Activated CD4-positive, alpha-beta T cell treated with anti-CD3 and anti-CD28 coated beads, Interleukin-10, Interleukin-2, amounts not matched to agents 100 ng/mL and 50 ng/mL, durations not matched to agents 16 hours and 8 hours (primary cell): ENCODE measurements at regions not wholly inside any gene's neighbourhood (a gene's known extent, or its start where the extent isn't known, plus 50 kb on each side); places are given as distances from the start of the nearest gene placed in this dataset.

Experiments used
- DNase-seq: peaks from one replicate; pipeline ENCODE4 v3.0.0-alpha.2; 2020

DNA sequence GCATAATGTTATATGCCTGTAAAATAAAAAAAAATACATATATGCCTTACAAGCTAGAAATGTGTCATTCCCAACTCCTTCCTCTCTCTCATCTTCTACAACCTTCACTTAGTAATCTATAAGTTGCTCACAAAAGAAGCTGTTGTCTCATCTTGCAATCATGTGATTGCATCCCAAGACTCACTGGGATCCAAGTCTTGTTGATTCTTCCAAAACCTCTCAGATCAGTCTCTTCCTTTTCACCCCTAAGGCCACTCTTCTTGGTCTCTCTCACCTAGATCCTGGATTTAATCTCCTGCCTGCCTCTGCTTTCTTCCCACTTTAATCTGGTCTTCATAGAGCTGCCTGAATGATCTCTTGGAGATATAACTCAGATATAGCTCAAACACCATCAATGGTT, 261.1 kb upstream of the NR4A3 start:
- no peak for DNase-seq

DNA sequence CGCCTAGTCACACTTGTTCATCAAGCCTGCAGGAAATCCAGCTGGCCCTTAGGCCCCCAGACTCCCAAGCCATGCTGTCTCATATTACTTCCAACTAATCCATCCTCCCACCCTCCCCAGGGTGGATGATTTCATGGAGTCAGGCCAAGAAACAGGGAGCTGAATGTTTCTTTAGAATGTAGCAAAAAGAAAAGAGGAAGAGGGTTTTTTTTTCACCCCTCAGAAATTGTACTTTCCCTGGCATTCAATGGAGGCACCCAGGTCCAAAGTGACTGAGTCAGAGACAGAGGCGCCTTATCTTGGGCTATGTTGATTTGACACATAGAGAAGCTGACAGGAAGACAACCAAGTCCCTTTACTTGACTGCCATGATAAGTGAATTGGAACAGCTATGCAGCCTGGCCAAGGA, 260.2 kb upstream of the NR4A3 start:
- no peak for DNase-seq

DNA sequence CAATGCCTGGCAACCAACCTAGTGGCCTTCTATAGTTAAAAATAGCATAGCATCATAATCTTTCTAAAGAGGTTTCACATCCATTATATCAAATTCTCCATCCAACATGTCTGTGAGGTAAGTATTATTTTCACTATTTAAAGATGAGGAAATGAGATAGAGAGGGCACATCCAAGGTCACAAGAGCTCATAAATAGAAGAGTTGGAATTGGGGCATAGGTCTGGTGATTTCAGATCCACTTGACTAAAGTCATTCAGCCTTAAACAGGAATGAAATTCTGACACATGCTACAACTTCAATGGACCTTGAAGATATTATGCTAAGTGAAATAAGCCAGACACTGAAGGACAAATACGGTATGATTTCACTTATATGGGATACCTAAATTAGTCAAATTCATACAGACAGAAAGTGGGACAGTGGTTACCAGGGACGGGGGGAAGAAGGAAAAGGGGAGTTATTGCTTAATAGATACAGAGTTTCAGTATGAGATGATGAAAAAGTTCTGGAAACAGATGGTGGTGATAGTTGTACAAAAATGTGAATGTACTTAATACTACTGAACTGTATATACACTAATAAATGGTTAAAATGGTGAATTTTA, 259.6 kb upstream of the NR4A3 start:
- DNase-seq: no peak

DNA sequence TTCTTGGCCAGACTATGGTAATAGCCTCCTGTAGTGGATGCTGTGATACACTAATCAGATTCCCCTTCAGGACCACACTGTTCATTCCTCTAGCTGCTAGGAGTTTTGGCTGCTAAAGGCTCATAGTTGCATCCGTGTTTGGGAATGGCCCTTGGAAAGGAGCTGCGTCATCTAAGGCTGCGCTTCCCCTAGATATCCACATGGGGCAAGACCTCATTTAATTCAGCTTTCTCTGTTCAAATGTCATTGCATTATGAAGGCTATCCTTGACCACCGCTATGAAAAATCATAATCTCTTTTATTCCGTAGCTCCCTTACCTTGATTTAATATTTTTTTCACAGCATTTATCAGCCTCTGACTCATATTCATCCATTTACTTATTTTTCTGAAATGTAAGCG, 258.3 kb upstream of the NR4A3 start:
- DNase-seq: no peak

DNA sequence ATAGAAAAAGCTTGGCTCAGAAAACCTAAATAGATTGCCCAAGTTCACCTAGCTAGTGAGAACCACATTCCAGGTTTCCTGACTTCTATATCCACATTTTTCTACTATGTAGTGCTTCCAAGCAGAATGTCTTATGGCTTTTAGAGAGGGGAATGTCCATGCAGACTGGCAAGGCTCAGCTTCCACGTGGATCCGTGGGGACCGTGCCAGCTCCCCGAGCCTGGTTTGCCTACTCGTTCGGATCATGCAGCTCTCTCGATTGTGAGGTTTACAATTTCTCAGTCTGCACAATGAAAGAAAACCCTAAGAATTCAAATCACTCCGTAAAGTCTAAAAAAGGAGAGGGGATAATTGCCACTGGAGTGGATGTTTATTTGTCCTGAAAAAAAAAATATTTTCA, 256.5 kb upstream of the NR4A3 start:
- no peak for DNase-seq

DNA sequence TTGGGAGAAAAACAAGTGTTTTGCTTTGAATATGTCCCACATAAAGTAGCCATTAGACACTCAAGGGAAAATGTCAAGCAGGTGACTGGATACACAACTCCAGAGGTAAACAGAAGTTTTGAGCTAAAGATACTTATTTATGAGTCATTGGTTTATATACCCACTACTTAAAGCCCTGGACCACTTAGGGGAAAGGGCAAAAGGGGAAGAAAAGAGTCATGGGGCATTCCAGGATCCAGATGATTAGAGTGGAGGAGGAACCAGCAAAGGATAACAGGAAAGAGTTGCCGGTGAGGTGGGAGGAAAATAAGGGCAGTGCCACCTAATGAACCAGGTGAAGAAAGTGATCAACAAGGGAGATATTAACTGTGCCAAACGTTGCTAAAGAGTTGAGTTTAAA, 254.2 kb upstream of the NR4A3 start:
- no peak for DNase-seq

DNA sequence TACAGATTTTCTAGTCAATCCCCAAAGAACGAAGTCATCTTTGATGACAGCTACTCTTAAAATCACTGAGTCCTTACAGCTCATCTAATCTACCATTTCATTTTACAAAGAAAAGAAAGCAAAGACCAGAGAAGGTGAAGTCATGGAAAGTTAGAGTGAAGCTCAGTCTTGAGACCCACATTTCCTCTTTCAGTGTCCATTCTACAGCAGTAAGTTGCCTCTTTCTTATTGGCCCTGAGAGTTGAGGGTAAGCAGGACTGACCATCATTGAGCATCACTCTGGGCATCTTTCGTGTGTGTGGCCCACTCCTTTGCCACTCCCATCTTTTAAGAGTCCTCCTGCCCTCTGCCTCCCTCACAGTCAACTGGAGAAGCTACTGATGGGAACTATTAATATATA, 251.8 kb upstream of the NR4A3 start:
- DNase-seq: no peak

DNA sequence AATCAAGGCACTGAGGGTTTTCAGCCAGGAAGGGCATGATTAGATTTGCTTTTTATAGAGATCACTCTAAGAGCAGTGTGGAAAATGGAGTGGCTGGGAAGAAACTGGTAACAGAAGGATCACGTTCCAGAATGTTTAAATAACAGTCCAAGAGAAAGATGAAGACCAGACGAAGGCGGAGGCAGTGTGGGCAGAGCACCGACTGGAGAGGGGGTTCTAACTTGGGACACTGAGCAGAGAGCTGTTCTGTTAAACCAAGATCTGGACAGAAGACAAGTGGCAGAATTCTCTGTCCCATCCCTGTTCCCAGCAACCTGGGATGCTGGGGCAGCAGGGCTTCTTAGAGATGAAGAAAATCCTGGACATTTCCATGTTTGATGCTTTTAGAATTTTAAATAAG, 249.1 kb upstream of the NR4A3 start:
- no peak for DNase-seq

DNA sequence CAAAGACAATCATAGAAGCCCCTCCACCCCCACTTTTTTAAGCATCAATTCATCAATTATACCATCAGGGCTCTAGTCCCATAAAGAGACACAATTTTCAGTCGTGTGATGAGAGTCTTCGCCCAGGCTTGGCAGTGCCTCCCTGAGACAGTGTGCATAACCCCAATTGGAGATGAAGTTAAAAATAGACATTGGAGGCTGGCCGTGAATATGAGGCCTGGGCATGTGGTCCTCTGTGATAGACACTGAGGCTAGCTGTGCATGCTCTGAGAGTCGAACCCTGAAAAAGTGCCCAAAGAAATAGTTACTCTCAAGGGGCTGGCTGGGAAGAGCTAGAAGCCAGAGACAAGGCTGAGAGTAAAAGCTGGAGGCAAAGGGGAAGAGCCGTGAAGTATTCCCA, 248.6 kb upstream of the NR4A3 start:
- no peak for DNase-seq

DNA sequence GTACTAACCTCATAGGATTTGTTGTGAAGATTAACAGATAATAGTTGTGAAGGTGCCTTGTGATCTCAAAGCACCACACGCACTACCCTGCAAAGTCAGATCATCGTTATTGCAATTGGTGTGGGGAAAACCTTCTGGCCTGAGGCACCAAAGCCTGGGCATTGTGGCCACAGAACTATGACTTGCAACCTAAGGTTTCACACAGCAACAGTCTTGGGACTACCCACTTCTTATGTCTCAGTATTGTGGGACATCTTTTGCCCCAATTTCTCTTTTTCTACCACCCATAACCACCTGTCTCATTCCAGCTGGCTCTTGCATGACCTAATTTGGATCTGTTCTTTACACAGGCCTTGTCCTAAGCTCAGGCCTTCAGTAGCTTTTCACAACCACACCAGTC, 247.8 kb upstream of the NR4A3 start:
- no peak for DNase-seq

DNA sequence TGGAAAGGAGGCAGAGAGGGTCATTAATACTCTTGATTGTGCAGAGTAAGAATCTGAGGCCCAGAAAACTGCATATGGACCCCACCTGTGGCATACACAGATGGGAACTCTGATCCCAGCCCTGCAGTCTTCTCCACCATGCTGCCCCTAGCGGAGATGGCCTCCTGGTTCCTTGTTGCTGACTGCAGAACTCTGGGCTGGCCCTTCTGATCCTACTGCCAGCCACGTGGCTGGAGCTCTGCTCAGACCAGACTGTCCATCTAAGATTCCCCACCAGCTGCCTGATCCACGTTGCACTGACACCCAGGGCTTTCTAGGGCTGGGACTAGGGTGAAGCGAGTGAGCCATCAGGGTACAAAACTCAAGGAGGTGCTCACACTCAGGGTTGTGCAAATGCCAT, 245.7 kb upstream of the NR4A3 start:
- no peak for DNase-seq

DNA sequence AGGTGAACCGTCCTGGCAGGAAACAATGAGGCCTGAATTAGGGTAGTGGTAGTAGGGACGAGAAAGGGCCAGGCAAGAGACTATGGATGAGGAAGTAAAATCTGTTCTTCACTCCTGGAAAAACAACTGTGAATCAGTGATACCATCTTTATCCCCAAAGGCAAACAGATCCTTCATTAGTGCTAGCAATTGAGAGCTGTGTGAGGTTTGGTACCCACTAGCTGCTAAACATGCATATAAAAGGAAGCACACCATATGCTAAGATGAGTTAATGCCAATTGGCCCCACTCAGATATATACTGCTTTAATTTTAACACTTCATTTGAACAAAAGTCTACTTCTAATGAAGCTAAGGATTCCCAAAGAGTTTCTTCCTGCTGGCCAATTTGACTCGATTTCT, 244.8 kb upstream of the NR4A3 start:
- DNase-seq: no peak

DNA sequence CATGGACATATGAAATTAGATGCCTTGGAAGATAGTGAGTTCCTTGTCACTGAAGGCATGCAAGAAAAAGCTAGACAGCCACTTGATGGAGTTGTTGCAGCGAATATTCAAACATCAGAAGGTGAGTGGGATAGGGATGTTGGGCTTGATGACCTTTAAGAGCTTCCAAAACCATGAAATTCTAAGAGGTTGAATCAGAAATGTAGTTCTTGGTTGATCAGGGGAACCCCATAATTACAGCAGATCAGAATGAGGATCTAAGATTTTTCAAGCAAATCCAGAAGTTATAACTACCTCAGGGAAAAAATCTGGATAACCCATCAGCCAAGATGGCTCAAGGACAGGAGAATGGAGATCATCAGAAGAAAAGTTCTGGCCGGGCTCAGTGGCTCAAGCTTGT, 244.3 kb upstream of the NR4A3 start:
- DNase-seq: no peak

DNA sequence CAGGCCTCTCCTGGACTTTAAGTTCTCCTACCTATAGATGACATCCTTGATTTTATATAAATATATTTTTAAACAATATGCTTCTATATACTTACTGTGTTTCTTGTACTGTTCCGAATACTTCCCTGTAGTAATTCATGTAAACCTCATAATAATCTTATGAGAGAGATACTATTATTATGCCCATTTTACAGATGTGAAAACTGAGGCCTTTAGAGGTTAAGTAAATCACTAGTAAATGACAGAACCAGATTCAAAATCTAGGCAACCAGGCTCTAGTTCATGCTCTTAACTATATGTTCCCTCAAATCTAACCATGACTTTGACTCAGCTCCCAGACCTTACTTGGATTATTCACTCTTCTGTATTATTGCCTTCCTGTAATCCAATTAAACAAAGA, 243.0 kb upstream of the NR4A3 start:
- DNase-seq: no peak

DNA sequence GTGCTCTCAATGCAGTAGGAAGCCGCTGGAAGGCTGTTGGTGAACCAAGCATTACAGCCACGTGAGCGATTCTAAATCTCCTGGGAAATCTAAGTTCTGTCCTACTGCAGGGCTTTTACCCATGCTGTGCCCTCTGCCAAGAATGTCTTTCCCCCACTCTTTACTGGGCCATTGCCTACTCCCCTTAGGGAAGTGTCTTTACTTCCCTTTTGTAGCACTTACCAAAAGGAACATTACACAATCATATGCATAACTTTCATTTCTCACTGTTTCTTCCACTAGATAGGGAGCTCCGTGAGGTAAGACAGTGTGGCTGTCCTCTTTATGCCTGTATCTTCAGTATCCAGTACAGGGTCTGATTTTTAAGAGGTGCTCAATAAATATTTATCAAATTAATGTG, 241.7 kb upstream of the NR4A3 start:
- no peak for DNase-seq

DNA sequence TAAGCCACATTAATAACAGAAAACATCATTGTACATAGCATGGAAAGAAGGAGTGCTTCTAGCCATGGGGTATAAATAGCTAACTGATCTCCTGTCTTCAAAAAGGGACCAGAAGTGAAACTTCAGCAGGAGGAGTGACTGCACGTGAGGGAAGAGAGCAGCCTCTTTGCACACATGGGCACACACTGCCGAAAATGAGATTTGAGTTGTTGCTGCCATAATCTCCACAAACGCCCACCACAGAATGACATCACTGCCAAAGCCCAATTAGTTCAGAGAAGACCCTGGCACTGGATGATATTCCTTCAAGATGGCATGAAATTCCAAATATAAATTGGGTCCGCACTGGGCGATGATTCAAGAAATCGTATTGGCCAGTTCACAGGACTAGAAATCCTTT, 238.9 kb upstream of the NR4A3 start:
- DNase-seq: no peak

DNA sequence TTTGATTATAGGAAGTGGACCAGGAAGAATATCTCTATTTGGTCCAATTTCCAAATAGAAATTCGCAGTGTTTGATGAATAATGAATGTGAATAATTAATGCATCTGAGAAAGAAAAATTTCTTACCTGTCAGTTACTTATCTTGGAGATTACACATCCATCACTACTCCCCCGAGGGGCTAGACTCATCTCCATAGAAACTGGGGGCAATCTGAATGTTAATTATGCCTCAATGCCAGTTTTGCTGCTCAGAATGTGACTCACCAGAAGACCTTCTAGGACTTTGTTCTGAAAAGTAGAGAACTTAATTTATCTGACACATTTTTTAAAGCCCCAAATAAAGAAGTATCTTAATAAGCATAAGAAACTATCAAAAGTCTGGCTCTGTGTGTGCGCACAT, 233.4 kb upstream of the NR4A3 start:
- DNase-seq: no peak

DNA sequence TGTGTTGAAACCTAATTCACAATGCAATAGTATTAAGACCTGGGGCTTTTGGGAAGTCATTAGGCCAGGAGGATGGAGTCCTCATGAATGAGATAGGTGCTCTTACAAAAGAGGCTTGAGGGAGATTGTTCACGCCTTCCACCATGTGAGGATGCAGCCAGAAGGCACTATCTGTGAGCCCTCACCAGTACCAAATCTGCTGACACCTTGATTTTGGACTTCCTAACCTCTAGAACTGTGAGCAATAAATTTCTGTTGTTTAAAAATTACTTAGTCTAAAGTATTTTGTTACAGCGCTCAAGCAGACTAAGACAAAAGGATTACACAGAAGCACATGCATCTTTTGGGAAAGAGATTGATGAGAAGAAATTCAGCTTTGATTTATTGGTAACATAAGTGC, 232.9 kb upstream of the NR4A3 start:
- DNase-seq: no peak

DNA sequence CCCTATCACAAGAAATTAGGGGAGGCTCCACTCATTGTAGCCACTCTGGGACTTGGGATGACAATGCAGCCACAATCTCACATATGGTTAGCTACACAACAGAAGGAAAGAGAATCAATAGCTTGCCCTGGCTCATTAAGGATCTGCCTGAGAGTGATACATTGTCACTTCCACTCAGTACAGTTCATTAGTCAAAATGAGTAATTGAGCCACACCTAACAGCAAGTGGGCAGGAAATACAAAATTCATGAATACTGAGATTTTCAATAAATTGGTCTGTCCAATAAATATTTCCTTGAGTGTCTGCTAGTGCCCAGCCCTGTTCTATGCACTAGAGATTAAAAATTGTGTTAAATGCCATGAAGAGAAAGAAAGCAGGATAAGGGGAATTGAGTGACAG, 231.3 kb upstream of the NR4A3 start:
- DNase-seq: no peak

DNA sequence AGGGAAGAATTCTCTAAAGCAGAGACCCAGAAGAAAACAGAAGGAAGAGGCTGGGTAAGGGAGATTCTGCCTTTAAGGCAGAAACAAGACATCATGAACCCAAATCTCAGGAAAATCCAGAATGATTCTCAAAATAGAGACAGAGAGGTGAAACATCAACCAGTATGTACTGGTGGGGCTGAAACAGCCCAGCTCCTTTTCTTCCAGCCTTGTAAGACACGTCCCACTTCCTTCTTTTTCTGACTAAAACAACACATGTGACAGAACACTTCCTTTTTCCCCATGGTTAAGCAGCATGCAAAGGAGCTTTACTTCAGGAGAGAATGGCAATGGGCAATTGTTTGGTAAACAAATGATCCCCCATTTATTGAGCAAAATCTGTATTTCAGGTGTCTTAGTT, 230.8 kb upstream of the NR4A3 start:
- no peak for DNase-seq

DNA sequence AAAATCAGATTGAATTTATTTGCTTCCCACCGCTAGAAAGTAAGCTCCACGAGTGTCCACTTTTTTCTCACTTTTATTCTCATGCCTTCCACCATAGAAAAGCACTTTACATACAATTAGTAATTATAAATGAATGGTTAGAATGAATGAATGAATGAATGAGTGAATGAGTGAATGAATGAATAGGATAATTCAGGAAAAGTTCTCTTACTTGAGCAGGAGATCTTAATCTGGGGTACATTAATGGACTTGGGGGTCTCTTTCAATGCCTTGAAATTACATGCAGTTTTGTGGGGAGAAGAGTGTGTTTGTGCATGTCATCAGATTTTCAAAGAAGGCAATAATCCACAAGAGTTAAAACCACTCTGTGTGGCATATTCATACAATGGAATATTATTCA, 229.9 kb upstream of the NR4A3 start:
- DNase-seq: no peak

DNA sequence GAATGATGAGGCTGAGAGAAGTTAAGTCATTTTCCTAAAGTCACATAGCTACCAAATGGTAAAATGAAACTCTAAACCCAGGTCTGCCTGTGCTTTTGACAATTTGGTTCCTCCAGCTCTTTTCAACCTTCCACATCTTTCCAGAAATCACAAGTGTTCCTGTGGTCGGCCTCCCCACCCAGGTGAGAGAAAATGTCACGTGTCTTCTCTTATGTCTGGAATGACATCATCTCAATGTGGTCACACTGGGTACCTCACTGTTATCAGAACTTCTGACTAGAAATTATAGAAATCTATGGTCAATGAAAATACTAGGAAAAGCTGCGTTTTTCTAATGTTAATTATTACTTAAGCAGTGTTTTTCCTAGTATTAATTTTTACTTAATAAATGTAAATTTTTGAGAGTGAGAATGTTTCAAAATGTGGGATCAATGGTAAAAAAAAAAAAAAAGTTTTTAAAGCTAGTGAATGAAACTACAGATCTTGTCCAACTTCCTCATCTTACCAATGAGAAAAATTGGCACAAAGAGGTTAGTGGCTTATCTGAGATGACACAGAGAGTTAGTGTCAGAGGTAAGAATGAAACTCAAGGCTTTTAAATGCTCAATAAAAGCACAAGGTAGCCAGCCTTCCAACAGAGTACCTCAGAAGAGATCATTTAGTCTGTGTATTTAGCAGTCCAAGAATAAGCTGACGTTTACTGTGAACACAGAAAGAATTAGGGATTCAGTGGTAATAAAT, 228.7 kb upstream of the NR4A3 start:
- no peak for DNase-seq

DNA sequence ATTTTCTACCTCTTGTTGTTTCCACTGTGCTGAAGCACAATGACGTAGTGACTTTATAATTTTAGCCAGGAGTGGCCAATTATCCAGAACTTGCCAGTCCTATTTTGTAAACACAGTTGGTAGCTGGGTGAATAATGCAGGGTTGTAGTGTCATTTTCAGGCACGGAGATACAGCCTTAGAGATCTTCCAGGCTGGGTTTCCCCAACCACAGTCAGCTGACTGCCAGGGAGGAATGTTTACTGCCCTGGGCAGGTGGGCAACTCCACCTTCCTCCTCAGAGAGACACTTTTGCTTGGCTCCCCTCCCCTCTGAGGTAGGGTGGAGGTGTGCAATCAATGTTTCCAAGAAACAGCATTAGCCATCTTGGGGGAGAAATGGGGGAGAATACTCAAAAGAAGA, 228.1 kb upstream of the NR4A3 start:
- no peak for DNase-seq

DNA sequence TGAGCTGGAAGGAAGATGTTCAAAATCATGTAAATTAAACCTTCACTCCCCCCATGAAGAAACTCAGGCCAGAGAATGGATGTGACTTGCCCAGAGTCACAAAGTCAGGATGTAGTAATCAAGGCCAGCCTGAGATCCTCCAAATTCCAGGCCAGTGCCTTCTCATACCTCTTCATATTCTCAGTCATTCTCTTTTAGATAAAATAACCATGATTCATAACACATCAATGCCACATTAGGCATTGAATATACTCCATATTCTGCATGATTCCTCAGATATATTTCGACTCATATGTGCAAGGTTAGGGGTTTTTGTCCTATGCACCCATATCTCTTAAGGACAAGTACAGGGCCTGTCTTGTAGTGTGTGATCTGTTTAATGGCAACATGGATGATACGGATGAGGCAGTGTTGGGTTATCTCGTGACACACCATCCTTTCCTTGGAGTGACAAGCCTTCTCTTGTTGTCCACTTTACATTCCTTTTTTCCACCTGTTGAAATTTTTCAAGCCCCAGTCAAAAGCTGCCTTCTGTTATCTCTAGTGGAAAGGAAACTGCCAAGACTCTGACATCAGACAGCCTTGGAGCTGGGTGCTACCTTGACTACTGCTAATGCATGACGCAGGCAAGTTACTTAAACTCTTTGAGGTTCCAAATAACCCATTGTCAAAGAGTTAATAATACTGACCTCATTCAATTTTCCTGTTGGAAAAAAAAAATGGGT, 227.5 kb upstream of the NR4A3 start:
- no peak for DNase-seq

DNA sequence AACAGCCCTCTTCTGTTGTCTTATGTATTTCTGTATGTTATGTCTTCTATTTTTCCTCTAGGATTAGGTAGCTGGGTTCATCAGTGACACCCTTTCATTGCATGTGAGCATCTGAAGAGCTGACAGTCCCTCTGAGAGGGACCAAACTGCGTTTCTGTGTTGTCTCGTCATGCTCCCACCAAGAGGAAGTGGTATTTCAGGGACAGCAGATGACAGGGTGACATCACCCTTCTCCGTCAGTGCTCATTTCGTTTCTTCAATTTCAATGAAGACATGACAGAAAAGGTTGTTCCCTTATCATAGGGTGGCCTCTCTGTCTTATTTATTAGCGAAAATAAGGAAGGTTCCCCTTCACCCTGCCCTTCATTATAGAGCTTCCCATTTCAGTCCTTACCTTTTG, 225.9 kb upstream of the NR4A3 start:
- DNase-seq: peak; percentile 23
